PC-3 (cell line): ENCODE measurements at regions not wholly inside any gene's neighbourhood (a gene's known extent, or its start where the extent isn't known, plus 50 kb on each side); places are given as distances from the start of the nearest gene placed in this dataset.

Source experiments
- CTCF ChIP-seq: fragments of 300-600 bp; sonication (generic); conservative IDR thresholded peaks from 2 replicates; pipeline ENCODE4 v1.5.1; 2017; ENCODE audit warnings: antibody characterized with exemption, low read depth, mild to moderate bottlenecking, low read length
- EZH2 ChIP-seq: fragments of 300-600 bp; sonication (generic); IDR thresholded peaks from one replicate; pipeline ENCODE4 v1.6.1; 2017; ENCODE audit warnings: antibody characterized with exemption, mild to moderate bottlenecking, low read length; ENCODE audit not compliant: unreplicated experiment

- TF ChIP-seq CTCF (no peak), EZH2 (no peak)
Observed at GRCh38 chr1:70820995-70821394, 226.6 kb downstream of the PTGER3 start.
